ENCODE measurements at regions not wholly inside any gene's neighbourhood (a gene's known extent, or its start where the extent isn't known, plus 50 kb on each side); places are given as distances from the start of the nearest gene placed in this dataset.
"Not testable (repeated sequence)": the region's sequence is repeated elsewhere in the genome, so short reads cannot be mapped to it uniquely, and the experiment has no call there.

DNA sequence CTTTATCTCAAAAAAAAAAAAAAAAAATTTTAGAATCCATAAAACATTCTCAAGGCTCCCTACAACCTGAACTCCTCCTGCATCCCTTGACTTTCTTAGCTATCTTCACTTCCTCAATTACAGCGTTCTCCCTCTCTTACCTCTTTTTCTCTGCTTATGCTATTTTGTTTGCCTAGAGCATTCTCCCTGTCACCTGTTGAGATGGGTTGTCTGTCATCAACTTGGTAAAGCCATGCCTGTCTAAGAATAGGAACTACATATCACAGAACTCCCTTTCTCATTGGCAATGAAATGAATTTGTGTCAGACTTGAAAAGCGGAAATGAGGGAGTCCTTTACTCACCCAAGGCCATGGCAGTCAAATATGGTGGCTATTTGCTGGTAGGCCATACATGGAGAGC, 129.6 kb upstream of the CACHD1 start:
- DNase-seq (ENCODE audit: low read depth), result no peak
- no peak overlapping the region for H3K4me3 ChIP-seq (ENCODE audit: control insufficient read depth, low read depth, low read length)
- TF ChIP-seq, protein P1, sequence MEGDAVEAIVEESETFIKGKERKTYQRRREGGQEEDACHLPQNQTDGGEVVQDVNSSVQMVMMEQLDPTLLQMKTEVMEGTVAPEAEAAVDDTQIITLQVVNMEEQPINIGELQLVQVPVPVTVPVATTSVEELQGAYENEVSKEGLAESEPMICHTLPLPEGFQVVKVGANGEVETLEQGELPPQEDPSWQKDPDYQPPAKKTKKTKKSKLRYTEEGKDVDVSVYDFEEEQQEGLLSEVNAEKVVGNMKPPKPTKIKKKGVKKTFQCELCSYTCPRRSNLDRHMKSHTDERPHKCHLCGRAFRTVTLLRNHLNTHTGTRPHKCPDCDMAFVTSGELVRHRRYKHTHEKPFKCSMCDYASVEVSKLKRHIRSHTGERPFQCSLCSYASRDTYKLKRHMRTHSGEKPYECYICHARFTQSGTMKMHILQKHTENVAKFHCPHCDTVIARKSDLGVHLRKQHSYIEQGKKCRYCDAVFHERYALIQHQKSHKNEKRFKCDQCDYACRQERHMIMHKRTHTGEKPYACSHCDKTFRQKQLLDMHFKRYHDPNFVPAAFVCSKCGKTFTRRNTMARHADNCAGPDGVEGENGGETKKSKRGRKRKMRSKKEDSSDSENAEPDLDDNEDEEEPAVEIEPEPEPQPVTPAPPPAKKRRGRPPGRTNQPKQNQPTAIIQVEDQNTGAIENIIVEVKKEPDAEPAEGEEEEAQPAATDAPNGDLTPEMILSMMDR (conservative IDR thresholded peaks at IDR 0.05; ENCODE audit: control insufficient read depth, insufficient read depth, low read depth, low read length), result no peak

DNA sequence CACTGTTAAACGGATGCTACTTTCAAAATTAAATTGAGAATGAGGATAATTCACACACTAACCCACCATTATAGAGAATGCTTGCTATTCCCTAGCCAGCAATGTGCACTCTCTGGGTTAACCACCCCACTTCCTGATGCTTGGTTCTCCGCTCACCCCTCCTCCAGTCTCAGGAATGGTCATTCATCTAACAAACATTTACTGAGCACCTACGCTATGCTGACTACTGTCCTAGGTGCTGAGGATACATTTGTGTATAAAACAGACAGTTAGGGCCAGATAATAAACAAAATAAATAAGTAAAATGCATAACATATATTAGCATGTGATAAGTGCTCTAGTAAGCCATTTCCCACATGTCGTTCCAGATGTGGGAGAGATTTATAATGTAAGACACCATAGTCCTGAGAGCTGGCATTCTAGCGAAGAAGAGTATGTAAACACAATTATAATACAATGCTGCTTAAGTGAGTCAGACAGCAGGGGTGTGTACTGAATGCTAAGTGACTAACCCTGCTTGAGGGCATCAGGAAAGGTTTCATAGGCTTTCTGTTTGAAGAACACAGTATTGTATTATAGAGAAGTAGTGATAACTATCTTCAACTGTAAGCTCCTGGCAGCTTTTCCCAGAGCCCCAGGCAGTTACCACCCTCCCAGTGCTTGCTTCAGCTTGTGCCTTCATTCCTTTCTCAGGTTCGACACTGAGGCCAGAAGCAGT, 126.7 kb upstream of the CACHD1 start:
- no peak overlapping the region for H3K4me3 ChIP-seq (ENCODE audit: control insufficient read depth, low read depth, low read length)

DNA sequence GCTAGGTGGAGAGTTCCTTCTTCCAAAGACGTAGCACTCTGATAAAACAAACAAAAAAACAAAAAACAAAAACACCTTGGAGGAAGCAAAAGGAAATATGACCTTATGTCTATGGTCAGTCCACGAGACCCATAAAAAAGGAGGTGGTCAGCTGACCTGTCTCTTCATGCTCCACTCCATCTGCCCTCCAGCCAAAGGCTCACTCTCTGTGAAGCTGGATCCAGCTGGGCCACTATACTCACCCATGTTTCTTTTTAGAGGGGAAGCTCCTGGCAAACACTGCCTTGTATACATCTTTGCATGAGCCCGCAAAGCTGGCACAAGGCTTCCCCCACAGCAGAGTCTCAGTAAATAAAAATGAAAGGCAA, 126.1 kb upstream of the CACHD1 start:
- no peak overlapping the region for H3K4me3 ChIP-seq (ENCODE audit: control insufficient read depth, low read depth, low read length)
- DNase-seq (ENCODE audit: low read depth), result no peak
- TF ChIP-seq, protein P1 (conservative IDR thresholded peaks at IDR 0.05; ENCODE audit: control insufficient read depth, insufficient read depth, low read depth, low read length), result no peak

More for the DNA sequence above, 126.7 kb upstream of the CACHD1 start:
- TF ChIP-seq, protein P1 (conservative IDR thresholded peaks at IDR 0.05; ENCODE audit: control insufficient read depth, insufficient read depth, low read depth, low read length), result no peak
- peak; percentile 59 for DNase-seq (ENCODE audit: low read depth)

DNA sequence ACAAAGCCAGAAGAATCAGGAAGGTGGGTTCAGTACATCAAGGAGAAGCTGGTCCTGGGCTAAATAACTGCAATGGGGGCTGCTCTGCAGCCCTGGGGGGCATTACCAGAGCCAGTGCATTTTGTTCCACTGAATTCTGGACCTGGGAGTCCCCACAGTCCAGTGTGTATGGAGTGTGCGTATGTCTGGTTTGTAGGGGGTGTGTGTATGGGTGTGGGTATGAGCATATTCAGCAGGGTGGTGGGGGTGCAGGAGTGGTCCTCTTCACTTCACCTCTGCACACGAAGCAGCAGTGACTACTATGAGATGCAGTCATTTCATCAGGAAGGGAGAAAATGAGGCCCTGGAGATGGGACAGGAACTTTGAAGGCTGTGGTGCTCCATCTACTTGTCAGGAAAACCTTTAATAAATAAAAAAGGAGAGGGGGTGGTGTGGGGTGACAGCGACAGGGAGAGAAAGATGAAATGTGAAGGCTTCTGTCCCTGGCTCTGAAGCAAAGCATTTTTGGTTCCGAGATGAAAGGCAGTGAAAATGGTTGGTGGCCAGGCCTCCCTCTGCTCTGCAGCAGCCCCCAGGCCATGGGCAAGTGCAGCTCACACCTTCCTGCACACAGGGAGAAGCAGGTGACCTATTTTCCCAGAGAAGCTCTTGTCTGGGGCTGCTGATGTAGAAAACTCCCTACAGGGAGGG, 121.5 kb upstream of the CACHD1 start:
- TF ChIP-seq, protein P1 (conservative IDR thresholded peaks at IDR 0.05; ENCODE audit: control insufficient read depth, insufficient read depth, low read depth, low read length), result no peak
- no peak for DNase-seq (ENCODE audit: low read depth)
- no peak overlapping the region for H3K4me3 ChIP-seq (ENCODE audit: control insufficient read depth, low read depth, low read length)

DNA sequence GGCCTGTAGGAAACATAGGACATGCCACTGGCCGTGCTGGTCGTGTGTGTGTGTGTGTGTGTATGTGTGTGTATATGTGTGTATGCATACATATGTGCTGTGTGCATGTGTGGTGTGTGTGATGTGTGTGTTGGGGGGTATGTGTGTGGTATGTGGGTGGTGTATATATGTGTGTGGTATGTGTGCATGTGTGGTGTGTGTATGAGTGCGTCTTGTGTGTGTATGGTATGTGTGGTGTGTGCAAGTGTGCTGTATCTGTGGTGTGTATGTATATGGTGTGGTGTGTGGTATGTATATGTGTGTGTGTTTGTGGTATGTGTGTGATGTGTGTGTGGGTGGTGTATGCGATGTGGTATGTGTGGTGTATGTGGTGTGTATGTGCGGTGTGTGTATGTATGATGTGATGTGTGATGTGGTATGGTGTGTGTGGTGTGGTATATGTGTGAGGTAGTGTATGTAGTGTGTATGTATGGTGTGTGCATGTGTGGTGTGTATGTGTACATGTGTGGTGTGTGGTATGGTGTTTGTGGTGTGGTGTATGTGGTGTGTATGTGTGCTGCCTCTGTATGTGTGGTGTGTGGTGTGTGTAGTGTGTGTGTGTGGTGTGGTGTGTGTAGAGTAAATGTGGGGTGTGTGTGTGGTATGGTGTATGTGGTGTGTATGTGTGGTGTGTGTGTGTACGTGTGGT, 120.8 kb upstream of the CACHD1 start:
- TF ChIP-seq, protein P1 (conservative IDR thresholded peaks at IDR 0.05; ENCODE audit: control insufficient read depth, insufficient read depth, low read depth, low read length), result no peak
- DNase-seq (ENCODE audit: low read depth), result no peak
- H3K4me3 ChIP-seq (ENCODE audit: control insufficient read depth, low read depth, low read length), result no peak overlapping the region

DNA sequence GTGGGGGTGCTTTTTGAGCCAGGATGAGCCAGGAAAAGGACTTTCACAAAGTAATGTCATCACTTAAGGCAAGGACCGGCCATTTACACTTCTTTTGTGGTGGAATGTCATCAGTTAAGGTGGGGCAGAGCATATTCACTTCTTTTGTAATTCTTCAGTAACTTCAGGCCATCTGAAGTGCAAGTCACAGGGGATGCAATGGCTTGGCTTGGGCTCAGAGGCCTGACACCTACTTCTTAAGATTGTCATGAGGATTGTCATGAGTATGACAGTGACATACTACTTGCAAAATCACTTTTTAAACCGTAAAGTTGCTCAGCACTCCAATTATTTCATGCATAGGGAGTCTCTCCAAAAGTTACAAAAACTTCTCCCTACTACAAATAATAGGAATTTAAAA, 114.4 kb upstream of the CACHD1 start:
- DNase-seq (ENCODE audit: low read depth); H3K4me3 ChIP-seq (ENCODE audit: control insufficient read depth, low read depth, low read length): not testable (repeated sequence)

DNA sequence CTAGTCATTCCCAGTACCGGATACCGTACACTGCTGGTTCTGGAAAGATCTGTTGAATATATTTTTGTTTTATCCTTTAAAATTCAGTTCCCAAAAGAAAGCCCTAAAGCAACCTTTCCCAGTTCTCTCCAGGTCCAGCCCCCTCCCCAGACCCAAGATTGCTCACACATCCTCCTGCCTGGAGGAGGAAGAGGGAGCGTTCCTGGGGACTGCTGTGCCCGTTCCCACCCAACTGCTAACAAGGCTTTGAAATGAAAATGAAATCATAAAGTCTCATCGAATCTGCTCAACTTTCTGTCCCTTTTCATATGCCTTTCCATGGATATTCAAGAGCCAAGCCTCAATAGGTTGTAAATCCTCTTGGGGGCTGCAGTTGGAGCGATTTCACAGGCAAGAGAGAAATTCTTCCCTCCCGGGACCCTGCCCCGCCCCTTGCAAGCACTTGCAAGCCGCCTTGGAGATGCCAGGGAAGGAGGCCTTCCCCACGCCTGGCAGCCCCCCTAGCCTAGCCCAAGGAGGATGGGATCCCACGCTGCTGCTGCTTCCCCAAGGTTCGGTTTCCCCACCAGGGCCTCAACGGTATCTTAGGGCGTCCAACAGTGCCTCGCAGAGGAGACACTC, 113.2 kb upstream of the CACHD1 start:
- TF ChIP-seq, protein P1 (conservative IDR thresholded peaks at IDR 0.05; ENCODE audit: control insufficient read depth, insufficient read depth, low read depth, low read length), result no peak
- no peak overlapping the region for H3K4me3 ChIP-seq (ENCODE audit: control insufficient read depth, low read depth, low read length)
- DNase-seq (ENCODE audit: low read depth), result no peak
